ENCODE measurements at regions not wholly inside any gene's neighbourhood (a gene's known extent, or its start where the extent isn't known, plus 50 kb on each side); places are given as distances from the start of the nearest gene placed in this dataset.
"Not testable (repeated sequence)": the region's sequence is repeated elsewhere in the genome, so short reads cannot be mapped to it uniquely, and the experiment has no call there.

DNA sequence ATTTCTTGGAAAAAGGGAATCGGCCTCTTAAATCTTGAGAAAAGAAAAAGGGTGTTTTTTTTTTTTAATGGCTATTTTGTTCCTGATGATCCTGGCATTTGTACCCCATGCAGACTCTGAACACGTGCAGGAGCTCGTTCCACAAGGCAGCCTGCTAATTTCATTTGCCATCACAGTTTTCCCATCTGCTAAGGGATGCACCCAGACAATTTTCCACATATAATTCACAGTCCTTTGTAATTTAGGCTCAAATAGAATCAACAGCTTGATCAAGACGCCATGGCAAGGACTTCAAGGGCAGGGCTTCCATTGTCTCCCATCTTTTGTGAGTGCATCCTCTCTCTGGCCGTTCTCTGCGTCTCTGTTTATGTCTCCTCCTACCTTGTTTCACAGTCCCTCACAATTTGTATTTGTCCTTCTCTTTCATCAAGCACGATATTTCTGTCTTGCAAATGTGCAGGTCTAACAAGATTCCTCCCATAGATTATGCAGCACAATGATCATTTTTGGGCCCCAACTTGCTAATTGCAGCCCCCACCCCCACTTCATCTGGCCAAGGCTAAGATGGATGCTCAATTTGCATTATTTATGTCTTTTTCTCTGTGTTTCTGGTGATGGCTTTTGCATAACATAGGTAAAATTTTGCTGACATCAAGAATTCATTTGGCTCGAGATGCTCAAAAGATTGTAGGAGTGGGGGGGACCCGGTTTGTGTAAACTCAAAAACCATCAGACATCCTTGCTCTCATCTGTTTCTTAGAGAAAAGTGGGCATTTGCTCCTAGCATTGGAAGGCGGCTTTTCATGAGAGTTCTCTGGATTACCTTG, 356.0 kb upstream of the NPVF start:
- H3K9me3 Mint-ChIP-seq, result no peaks in the 10 kb centered on the region
- H3K36me3 Mint-ChIP-seq, result no peaks in the 10 kb centered on the region
- H3K27ac Mint-ChIP-seq, result no peak overlapping the region
- DNase-seq (no peak), ATAC-seq (ENCODE audit: low read depth in 2 of 2) (no peak)
- peak overlapping the region in 1 of 8 donors; percentile 44 for H3K4me3 Mint-ChIP-seq
- H3K4me1 Mint-ChIP-seq, result peaks cover 10 to 11% (median 10%) of the 10 kb centered on the region in 3 donors
- peaks cover 11 to 18% (median 13%) of the 10 kb centered on the region in 3 donors for H3K27me3 Mint-ChIP-seq

DNA sequence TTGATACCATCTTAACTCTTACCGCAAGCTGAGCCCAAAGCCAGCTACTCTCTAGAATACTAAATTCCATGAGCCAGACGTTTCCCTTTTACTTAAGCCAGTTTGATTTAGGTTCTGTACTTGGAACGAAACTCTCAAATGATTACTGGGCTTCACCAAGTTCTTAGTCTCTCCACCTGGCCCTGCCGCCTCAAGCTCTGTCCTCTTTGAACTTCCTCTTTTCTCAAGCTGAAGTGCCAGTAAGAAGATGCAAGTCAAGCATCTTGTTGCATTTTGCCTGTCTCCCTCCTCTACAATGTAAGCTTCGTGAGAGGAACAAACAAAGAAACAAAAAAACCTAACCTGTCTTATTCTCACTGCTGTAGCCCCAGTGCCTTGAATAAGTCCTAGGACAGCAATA, 358.2 kb upstream of the NPVF start:
- DNase-seq (peak; percentile 23), ATAC-seq (ENCODE audit: low read depth in 2 of 2) (peak; percentile 50 to 79)
- Mint-ChIP-seq H3K9me3 (no peaks in the 10 kb centered on the region), H3K27me3 (peaks cover 2 to 14% (median 7%) of the 10 kb centered on the region in 3 donors), H3K4me1 (peaks cover 10 to 11% (median 10%) of the 10 kb centered on the region in 3 donors), H3K36me3 (no peaks in the 10 kb centered on the region), H3K4me3 (no peak overlapping the region), H3K27ac (peak overlapping the region in 1 of 6 donors; percentile 73)

DNA sequence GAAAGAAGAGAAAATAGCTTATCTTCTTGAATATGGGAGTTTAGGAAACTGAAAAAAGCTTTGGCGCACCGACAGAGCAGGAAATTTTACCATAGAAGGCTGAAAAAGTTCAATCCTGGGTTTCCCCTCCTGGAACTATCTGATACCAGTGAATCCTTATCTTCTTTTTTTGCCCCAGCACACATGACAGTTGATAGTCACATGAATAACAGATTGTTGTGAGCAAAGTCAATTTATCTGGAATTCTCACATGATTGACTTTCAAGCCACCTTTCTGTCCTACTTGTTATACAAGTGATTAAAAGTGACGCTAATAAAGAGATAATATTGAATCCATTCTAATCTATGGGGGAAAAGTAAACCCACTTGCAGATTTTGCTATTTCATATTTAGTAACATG, 365.8 kb upstream of the NPVF start:
- Mint-ChIP-seq H3K36me3 (peaks cover 6 to 17% of the 10 kb centered on the region in 2 donors), H3K4me3 (no peak overlapping the region), H3K4me1 (no peaks in the 10 kb centered on the region), H3K27me3 (no peaks in the 10 kb centered on the region), H3K27ac (peak overlapping the region in 1 of 6 donors; percentile 14), H3K9me3 (no peaks in the 10 kb centered on the region)
- no peak for DNase-seq
- no peak for ATAC-seq (ENCODE audit: low read depth in 2 of 2)

DNA sequence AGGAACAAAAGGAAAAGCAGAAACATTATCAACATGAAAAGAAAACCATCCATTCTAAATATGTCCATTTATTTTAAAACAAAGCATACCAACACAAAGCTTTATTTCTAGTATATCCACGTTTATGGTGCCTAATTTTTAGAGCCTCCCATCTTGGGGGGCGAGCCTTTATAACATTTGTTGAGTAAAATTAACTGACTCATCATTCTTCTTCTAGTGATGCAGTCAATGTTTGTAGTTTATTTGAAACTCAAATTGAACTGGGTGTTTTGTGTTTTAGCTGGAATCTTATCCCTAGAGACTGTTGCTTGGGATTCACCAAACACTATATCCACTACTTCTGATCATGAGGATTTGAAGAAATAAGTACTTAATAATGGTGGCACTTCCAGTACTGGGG, 366.4 kb upstream of the NPVF start:
- ATAC-seq (ENCODE audit: low read depth in 2 of 2), result no peak
- no peak for DNase-seq
- Mint-ChIP-seq H3K27me3 (no peaks in the 10 kb centered on the region), H3K36me3 (peaks cover 6 to 17% of the 10 kb centered on the region in 2 donors), H3K9me3 (no peaks in the 10 kb centered on the region), H3K4me1 (no peaks in the 10 kb centered on the region), H3K27ac (no peak overlapping the region), H3K4me3 (no peak overlapping the region)

DNA sequence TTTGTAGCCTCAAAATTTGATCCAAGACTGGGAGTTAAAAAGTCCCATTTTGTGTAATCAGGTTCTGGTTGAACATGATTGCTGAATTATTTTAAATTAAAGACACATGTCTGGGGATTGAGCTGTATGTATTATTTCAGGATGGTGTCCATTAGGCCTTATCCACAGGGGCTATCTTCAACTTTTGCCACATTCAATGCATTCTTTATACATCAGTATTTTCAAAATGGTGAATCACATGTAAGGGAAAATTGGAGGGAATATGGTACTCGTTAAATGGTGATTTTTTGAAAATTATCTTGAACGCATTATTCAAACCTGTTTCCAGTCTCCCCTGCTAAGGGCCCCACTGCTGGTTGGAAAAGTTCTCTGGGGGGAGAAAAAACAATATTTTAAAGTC, 367.7 kb upstream of the NPVF start:
- no peak overlapping the region for H3K27ac Mint-ChIP-seq
- H3K36me3 Mint-ChIP-seq, result peaks cover 6 to 17% of the 10 kb centered on the region in 2 donors
- H3K27me3 Mint-ChIP-seq, result no peaks in the 10 kb centered on the region
- H3K4me3 Mint-ChIP-seq, result peak overlapping the region in 1 of 8 donors; percentile 29
- no peak for DNase-seq
- H3K9me3 Mint-ChIP-seq, result no peaks in the 10 kb centered on the region
- ATAC-seq (ENCODE audit: low read depth in 2 of 2), result no peak
- no peaks in the 10 kb centered on the region for H3K4me1 Mint-ChIP-seq

GRCh38 chr7:25596443-25596842, 368.2 kb upstream of the NPVF start:
- no peak overlapping the region for H3K4me3 Mint-ChIP-seq
- H3K27ac Mint-ChIP-seq, result no peak overlapping the region
- no peaks in the 10 kb centered on the region for H3K27me3 Mint-ChIP-seq
- H3K9me3 Mint-ChIP-seq, result no peaks in the 10 kb centered on the region
- no peak for ATAC-seq (ENCODE audit: low read depth in 2 of 2)
- DNase-seq, result no peak
- H3K36me3 Mint-ChIP-seq, result peaks cover 6 to 17% of the 10 kb centered on the region in 2 donors
- no peaks in the 10 kb centered on the region for H3K4me1 Mint-ChIP-seq

DNA sequence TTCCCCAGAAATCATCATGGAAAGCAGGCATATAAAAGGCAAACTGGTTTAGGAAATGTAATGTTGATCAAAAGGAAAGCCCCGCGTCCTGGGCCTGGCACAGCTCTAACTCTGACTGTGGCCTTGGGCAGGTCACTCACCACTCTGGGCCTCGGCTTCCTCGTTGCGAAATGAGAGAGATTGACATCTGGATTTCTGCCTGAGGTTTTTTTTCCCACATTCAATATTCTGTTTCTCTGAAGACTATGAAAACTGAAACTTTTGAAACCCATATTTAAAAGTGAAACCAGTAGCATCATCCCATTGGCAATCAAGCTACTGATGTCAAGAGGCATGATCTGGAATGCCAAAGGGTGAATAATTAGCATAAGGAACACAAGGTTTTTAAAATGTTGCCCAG, 369.7 kb upstream of the NPVF start:
- no peaks in the 10 kb centered on the region for H3K9me3 Mint-ChIP-seq
- H3K36me3 Mint-ChIP-seq, result peaks cover 6 to 17% of the 10 kb centered on the region in 2 donors
- H3K4me3 Mint-ChIP-seq, result no peak overlapping the region
- H3K4me1 Mint-ChIP-seq, result no peaks in the 10 kb centered on the region
- no peaks in the 10 kb centered on the region for H3K27me3 Mint-ChIP-seq
- DNase-seq (no peak), ATAC-seq (ENCODE audit: low read depth in 2 of 2) (no peak)
- H3K27ac Mint-ChIP-seq, result no peak overlapping the region

DNA sequence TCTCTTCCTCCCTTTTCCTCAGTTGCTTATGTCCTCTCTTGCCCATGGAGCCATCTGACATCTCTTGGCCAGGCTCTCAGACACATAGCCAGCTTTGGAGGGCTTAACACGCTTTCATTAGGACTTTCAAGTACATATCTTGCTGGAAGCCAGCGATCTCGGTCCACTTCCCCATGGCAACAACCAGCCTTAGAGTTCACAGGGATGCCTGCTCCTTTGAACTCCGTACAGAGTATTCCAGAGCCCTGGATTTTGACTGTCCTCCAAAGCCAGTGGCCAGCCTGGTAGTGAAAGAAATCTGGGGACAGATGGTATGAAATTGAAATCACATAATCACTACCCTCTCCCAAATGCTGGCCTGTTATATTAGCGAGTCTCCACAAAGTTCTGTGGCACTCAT, 370.5 kb upstream of the NPVF start:
- Mint-ChIP-seq H3K4me1 (peaks cover 0 to 4% (median 0%) of the 10 kb centered on the region in 3 donors), H3K9me3 (no peaks in the 10 kb centered on the region), H3K36me3 (peaks cover 6 to 16% of the 10 kb centered on the region in 2 donors), H3K27ac (no peak overlapping the region), H3K27me3 (no peaks in the 10 kb centered on the region), H3K4me3 (no peak overlapping the region)
- DNase-seq (no peak), ATAC-seq (ENCODE audit: low read depth in 2 of 2) (no peak)

DNA sequence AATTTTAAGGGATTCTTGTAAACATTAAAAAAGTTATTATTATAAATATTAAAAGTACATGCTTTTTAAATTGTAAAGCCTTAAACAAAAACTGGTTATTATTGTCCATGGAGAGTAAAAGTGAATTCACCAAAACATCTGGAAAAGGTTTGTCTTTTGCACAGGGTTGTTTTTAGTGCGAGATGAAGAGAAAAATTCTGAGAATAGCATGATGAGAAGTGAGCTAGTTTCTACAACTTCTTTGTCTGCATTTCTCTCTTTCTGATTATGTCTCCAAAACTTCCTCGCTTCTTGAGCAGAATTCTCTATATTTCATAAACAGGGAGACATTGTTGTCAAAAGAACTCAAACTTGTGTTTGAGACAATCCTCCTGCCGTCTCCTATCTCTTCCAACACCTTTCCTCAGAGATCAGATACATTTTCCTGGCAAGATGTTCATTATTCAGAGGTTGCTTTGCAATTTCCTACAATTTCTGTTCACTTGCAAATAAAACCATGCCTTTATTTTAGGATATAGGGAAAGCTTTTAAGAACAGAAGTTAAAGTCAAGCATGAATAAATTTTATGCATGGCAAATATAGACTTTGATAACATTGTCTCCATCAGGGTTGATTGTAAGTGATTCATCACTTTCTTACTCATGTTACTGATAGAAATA, 372.1 kb upstream of the NPVF start:
- peaks cover 6 to 12% of the 10 kb centered on the region in 2 donors for H3K36me3 Mint-ChIP-seq
- H3K9me3 Mint-ChIP-seq, result no peaks in the 10 kb centered on the region
- no peak overlapping the region for H3K27ac Mint-ChIP-seq
- ATAC-seq (ENCODE audit: low read depth in 2 of 2), result no peak
- H3K4me1 Mint-ChIP-seq, result peaks cover 0 to 4% (median 0%) of the 10 kb centered on the region in 3 donors
- no peak for DNase-seq
- H3K27me3 Mint-ChIP-seq, result no peaks in the 10 kb centered on the region
- peak overlapping the region in 1 of 8 donors; percentile 36 for H3K4me3 Mint-ChIP-seq

DNA sequence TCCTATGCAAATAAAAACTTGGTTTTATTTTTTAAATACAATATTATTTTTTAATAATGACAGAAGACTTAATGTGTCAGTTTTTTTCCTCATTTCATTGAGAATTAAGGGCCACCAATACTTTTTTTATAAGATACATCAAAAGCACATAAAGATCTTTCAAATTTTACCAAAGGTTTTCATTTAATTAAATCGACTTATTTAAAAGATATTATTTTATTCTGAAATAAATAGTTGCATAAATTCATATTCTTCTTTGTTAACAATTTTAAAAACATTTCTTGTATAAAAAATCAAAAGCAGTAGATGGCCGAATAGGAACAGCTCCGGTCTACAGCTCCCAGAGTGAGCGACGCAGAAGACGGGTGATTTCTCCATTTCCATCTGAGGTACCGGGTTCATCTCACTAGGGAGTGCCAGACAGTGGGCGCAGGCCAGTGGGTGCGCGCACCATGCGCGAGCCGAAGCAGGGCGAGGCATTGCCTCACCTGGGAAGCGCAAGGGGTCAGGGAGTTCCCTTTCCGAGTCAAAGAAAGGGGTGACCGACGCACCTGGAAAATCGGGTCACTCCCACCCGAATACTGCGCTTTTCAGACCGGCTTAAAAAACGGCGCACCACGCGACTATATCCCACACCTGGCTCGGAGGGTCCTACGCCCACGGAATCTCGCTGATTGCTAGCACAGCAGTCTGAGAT, 374.6 kb upstream of the NPVF start:
- H3K9me3 Mint-ChIP-seq; H3K4me1 Mint-ChIP-seq; H3K36me3 Mint-ChIP-seq; DNase-seq; ATAC-seq (ENCODE audit: low read depth in 2 of 2); H3K27me3 Mint-ChIP-seq: not testable (repeated sequence)
- Mint-ChIP-seq H3K4me3 (peak overlapping the region; percentile 71 to 94 (median 85)), H3K27ac (peak overlapping the region in 2 of 6 donors; percentile 41 to 47)

GRCh38 chr7:25603427-25603740, 375.1 kb upstream of the NPVF start:
- peak overlapping the region; percentile 71 to 94 (median 85) for H3K4me3 Mint-ChIP-seq
- H3K36me3 Mint-ChIP-seq; ATAC-seq (ENCODE audit: low read depth in 2 of 2); DNase-seq; H3K27me3 Mint-ChIP-seq; H3K4me1 Mint-ChIP-seq; H3K9me3 Mint-ChIP-seq; H3K27ac Mint-ChIP-seq: not testable (repeated sequence)

- ATAC-seq (ENCODE audit: low read depth in 2 of 2) (no peak), DNase-seq (no peak)
- Mint-ChIP-seq H3K36me3 (peaks cover 8 to 20% of the 10 kb centered on the region in 2 donors), H3K27me3 (no peaks in the 10 kb centered on the region), H3K4me3 (no peak overlapping the region), H3K27ac (peak overlapping the region in 1 of 6 donors; percentile 36), H3K4me1 (peaks cover 24 to 30% (median 25%) of the 10 kb centered on the region in 3 donors), H3K9me3 (peaks cover 0 to 21% (median 11%) of the 10 kb centered on the region in 7 donors)
These were observed 382.9 kb upstream of the NPVF start for GRCh38 chr7:25611196-25611595.

- H3K9me3 Mint-ChIP-seq, result peaks cover 0 to 21% (median 11%) of the 10 kb centered on the region in 7 donors
- no peaks in the 10 kb centered on the region for H3K27me3 Mint-ChIP-seq
- H3K36me3 Mint-ChIP-seq, result peaks cover 8 to 20% of the 10 kb centered on the region in 2 donors
- peak overlapping the region in 2 of 8 donors; percentile 8 to 59 for H3K4me3 Mint-ChIP-seq
- H3K4me1 Mint-ChIP-seq, result peaks cover 47 to 55% (median 52%) of the 10 kb centered on the region in 3 donors
- peak overlapping the region in 3 of 6 donors; percentile 8 to 46 (median 21) for H3K27ac Mint-ChIP-seq
- ATAC-seq (ENCODE audit: low read depth in 2 of 2), result no peak
- DNase-seq, result no peak
These were observed 385.6 kb upstream of the NPVF start for GRCh38 chr7:25613912-25614311.

Data from naive B cell (primary cell).